ENCODE measurements at regions not wholly inside any gene's neighbourhood (a gene's known extent, or its start where the extent isn't known, plus 50 kb on each side); places are given as distances from the start of the nearest gene placed in this dataset.

GRCh38 chr12:67449591-67450052, 180.5 kb downstream of the CAND1 start:
- no peak for TF ChIP-seq CTCF (IDR thresholded peaks at IDR 0.05 in 2 of 3, conservative IDR thresholded peaks at IDR 0.05 in 1 of 3; ENCODE audit: insufficient read depth in 2 of 3, low read depth in 1 of 3, low read length in 3 of 3)
- TF ChIP-seq CAMTA2 (CRISPR knock-in tag; conservative IDR thresholded peaks at IDR 0.05): no peak
- TF ChIP-seq EZH2 (IDR thresholded peaks at IDR 0.05; ENCODE audit: borderline replicate concordance, low read depth, low read length): no peak
- TF ChIP-seq GATA2 (CRISPR knock-in tag; IDR thresholded peaks at IDR 0.05): no peak
- no peak for TF ChIP-seq POLR2A (conservative IDR thresholded peaks at IDR 0.05)
- no peak for TF ChIP-seq SIX5 (IDR thresholded peaks at IDR 0.05; ENCODE audit: borderline replicate concordance in 1 of 2, insufficient read depth in 1 of 2, low read depth in 1 of 2, low read length in 2 of 2)
- no peak for TF ChIP-seq ZNF395 (CRISPR knock-in tag; IDR thresholded peaks at IDR 0.05)
- no peak for TF ChIP-seq ZBTB49 (CRISPR knock-in tag; IDR thresholded peaks at IDR 0.05; ENCODE audit: borderline replicate concordance)

Data from K562 (cell line).